Caco-2 (cell line): ENCODE measurements at regions not wholly inside any gene's neighbourhood (a gene's known extent, or its start where the extent isn't known, plus 50 kb on each side); places are given as distances from the start of the nearest gene placed in this dataset.
A peak's percentile ranks its signal among the peaks of the same experiment; 100 is the strongest.
"Not testable (repeated sequence)": the region's sequence is repeated elsewhere in the genome, so short reads cannot be mapped to it uniquely, and the experiment has no call there.

ENCODE experiments used
- BruUV-seq: library from RNA; stranded (reverse); fragments of 400-500 nt; replicated peaks from 2 replicates; lab custom pipeline; 2021; lab: Mats Ljungman, UMichigan
- CTCF ChIA-PET: fragments of 300-600 bp; sonication (Branson Sonifier 250); formaldehyde crosslinking; loops from one replicate; lab custom pipeline; 2022; ENCODE audit warnings: antibody characterized with exemption; lab: Charles Lee
- POLR2A ChIA-PET: fragments of 300-600 bp; sonication (Branson Sonifier 250); formaldehyde crosslinking; loops from one replicate; lab custom pipeline; 2022; ENCODE audit warnings: antibody characterized with exemption; lab: Charles Lee
- DNase-seq, 2 experiments: peaks; one replicate each; pipeline versions ENCODE4 v3.0.0 to v3.0.0-alpha.2; 2020 to 2022
- H3K27me3 ChIP-seq: replicated peaks from 2 replicates; pipeline ENCODE4 v1.6.0; 2011; ENCODE audit warnings: low read length; ENCODE audit not compliant: control insufficient read depth, insufficient read depth
- H3K36me3 ChIP-seq: 2 replicates; pipeline ENCODE4 v1.5.1; 2011; ENCODE audit warnings: low read length; ENCODE audit not compliant: control insufficient read depth, insufficient read depth
- H3K4me1 ChIP-seq: fragments of 250-450 bp; sonication (Bioruptor Pico); 2 replicates; pipeline ENCODE4 v1.5.1; 2020; ENCODE audit warnings: mild to moderate bottlenecking
- H3K4me3 ChIP-seq: 2 replicates; pipeline ENCODE4 v1.5.1; 2011; ENCODE audit warnings: low read depth, mild to moderate bottlenecking, control low read depth, low read length
- H3K9me3 ChIP-seq: fragments of 250-450 bp; sonication (Bioruptor Pico); 2 replicates; pipeline ENCODE4 v1.5.1; 2020; ENCODE audit warnings: mild to moderate bottlenecking, moderate library complexity
- H3K27ac Mint-ChIP-seq: one replicate; pipeline ENCODE4 v1.8.0; 2022; ENCODE audit warnings: mixed read lengths; ENCODE audit not compliant: unreplicated experiment
- H3K27me3 Mint-ChIP-seq: one replicate; pipeline ENCODE4 v1.8.0; 2022; ENCODE audit warnings: mixed read lengths; ENCODE audit not compliant: insufficient read depth, unreplicated experiment
- H3K36me3 Mint-ChIP-seq: one replicate; pipeline ENCODE4 v1.8.0; 2022; ENCODE audit warnings: mild to moderate bottlenecking, mixed read lengths; ENCODE audit not compliant: insufficient read depth, unreplicated experiment
- H3K4me1 Mint-ChIP-seq: one replicate; pipeline ENCODE4 v1.8.0; 2022; ENCODE audit warnings: low read depth, mixed read lengths; ENCODE audit not compliant: unreplicated experiment
- H3K4me3 Mint-ChIP-seq: one replicate; pipeline ENCODE4 v1.8.0; 2022; ENCODE audit warnings: mild to moderate bottlenecking, moderate library complexity, mixed read lengths; ENCODE audit not compliant: unreplicated experiment
- H3K9me3 Mint-ChIP-seq: one replicate; pipeline ENCODE4 v1.8.0; 2022; ENCODE audit warnings: mixed read lengths; ENCODE audit not compliant: unreplicated experiment
- intact Hi-C: fragments of 100-400 bp; cut with micrococcal nuclease; formaldehyde crosslinking; loops from one replicate; pipeline ENCODE4 v1.10.0; 2022; ENCODE audit not compliant: unreplicated experiment
- TF ChIP-seq, protein P1 (sequence below), 2 experiments: fragments of 200-600 bp in 1 of 2; IDR thresholded peaks; 1 replicate in 1 of 2; 2 replicates in 1 of 2; pipeline versions ENCODE4 v1.5.1 to v1.8.0; 2011 to 2022; ENCODE audit warnings: antibody characterized with exemption in 1 of 2, control low read depth in 1 of 2, inconsistent platforms in 1 of 2, low read depth in 1 of 2, low read length in 1 of 2, mild to moderate bottlenecking in 1 of 2, moderate library complexity in 1 of 2; ENCODE audit not compliant: insufficient read depth in 1 of 2, severe bottlenecking in 1 of 2, unreplicated experiment in 1 of 2

DNA sequence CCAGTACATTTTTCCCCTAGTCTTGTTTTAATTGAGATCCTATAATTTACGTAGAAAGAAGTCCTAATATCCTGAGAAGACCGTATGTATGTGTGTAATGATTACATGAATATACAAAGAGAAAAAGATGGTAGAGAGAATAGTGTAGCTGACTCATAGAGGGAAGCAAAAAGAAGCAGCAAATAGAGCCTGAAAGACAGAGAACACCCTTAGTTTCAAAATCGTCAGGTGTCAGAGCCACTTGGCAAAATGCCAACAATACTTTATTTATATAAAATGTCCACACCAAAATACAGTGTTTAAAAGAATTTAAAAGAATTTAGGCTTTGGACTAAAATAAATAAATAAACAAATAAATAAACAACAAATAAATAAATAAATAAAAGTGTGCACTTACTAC, 1414.1 kb upstream of the EYS start:
- H3K27me3 Mint-ChIP-seq, result no peaks in the 10 kb centered on the region
- DNase-seq, result no peak
- ChIA-PET POLR2A (no interaction called here), CTCF (no interaction called here)
- no peak overlapping the region for H3K27ac Mint-ChIP-seq
- Histone ChIP-seq H3K4me1 (no peaks in the 10 kb centered on the region), H3K9me3 (no peaks in the 10 kb centered on the region), H3K4me3 (no peak overlapping the region), H3K27me3 (no peaks in the 10 kb centered on the region), H3K36me3 (no peaks in the 10 kb centered on the region)
- H3K4me3 Mint-ChIP-seq, result no peak overlapping the region
- intact Hi-C loops, result no loop called here
- no peaks in the 10 kb centered on the region for H3K36me3 Mint-ChIP-seq
- BruUV-seq, result no TSS peak
- no peaks in the 10 kb centered on the region for H3K9me3 Mint-ChIP-seq
- TF ChIP-seq, protein P1, sequence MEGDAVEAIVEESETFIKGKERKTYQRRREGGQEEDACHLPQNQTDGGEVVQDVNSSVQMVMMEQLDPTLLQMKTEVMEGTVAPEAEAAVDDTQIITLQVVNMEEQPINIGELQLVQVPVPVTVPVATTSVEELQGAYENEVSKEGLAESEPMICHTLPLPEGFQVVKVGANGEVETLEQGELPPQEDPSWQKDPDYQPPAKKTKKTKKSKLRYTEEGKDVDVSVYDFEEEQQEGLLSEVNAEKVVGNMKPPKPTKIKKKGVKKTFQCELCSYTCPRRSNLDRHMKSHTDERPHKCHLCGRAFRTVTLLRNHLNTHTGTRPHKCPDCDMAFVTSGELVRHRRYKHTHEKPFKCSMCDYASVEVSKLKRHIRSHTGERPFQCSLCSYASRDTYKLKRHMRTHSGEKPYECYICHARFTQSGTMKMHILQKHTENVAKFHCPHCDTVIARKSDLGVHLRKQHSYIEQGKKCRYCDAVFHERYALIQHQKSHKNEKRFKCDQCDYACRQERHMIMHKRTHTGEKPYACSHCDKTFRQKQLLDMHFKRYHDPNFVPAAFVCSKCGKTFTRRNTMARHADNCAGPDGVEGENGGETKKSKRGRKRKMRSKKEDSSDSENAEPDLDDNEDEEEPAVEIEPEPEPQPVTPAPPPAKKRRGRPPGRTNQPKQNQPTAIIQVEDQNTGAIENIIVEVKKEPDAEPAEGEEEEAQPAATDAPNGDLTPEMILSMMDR (IDR thresholded peaks at IDR 0.05; ENCODE audit: insufficient read depth in 1 of 2, low read depth in 1 of 2, low read length in 1 of 2, severe bottlenecking in 1 of 2, unreplicated experiment in 1 of 2), result no peak
- no peaks in the 10 kb centered on the region for H3K4me1 Mint-ChIP-seq

DNA sequence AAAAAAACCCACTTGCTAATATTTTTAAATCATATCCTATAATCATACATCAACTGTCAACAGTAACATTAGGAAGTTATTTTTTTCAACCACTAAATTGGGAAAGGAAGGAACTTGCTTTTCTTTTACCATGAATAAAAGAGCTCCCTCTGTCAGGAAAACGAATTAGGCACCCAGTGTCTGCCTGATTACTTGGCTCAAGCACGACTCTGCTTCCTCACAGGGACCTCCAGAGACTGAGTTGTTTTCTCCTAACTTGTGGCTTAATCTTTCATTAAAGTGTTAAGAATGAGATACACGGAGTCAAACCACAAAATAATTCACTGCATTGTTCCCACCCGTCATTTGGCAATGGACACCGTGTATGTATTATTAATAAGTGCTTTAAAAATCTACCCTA, 1405.1 kb upstream of the EYS start:
- ChIA-PET POLR2A (no interaction called here), CTCF (no interaction called here)
- Mint-ChIP-seq H3K27me3 (no peaks in the 10 kb centered on the region), H3K4me3 (no peak overlapping the region), H3K9me3 (no peaks in the 10 kb centered on the region), H3K4me1 (no peaks in the 10 kb centered on the region), H3K36me3 (no peaks in the 10 kb centered on the region), H3K27ac (no peak overlapping the region)
- intact Hi-C loops, result loop anchor here (1.0 kb wide), 1 partner anchor 46 kb away; no protein-coding TSS in a partner anchor
- Histone ChIP-seq H3K27me3 (no peaks in the 10 kb centered on the region), H3K4me1 (no peaks in the 10 kb centered on the region), H3K36me3 (no peaks in the 10 kb centered on the region), H3K4me3 (no peak overlapping the region), H3K9me3 (no peaks in the 10 kb centered on the region)
- no peak for DNase-seq
- BruUV-seq, result no TSS peak
- TF ChIP-seq, protein P1 (IDR thresholded peaks at IDR 0.05; ENCODE audit: insufficient read depth in 1 of 2, low read depth in 1 of 2, low read length in 1 of 2, severe bottlenecking in 1 of 2, unreplicated experiment in 1 of 2), result no peak

DNA sequence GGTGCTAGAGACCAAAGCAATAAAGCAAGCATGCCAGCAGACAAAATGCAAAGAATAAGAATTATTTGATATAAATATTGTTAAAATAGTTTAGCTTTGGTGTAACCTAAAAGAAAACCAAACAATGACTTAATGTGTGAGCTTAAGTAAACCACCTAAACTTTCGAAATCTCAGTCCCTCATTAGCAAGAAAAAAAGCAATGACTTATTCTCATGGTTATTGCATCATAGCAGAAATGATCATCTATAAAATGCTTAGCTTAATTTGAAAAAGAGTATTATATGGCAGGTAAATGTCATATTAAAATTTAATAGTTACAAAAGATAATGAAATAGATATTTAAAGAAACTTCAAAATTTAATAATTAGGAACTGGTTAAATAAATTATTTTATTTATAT, 1395.7 kb upstream of the EYS start:
- intact Hi-C loops, result no loop called here
- TF ChIP-seq, protein P1 (IDR thresholded peaks at IDR 0.05; ENCODE audit: insufficient read depth in 1 of 2, low read depth in 1 of 2, low read length in 1 of 2, severe bottlenecking in 1 of 2, unreplicated experiment in 1 of 2), result no peak
- Mint-ChIP-seq H3K27ac (no peak overlapping the region), H3K36me3 (no peaks in the 10 kb centered on the region), H3K4me1 (no peaks in the 10 kb centered on the region), H3K9me3 (no peaks in the 10 kb centered on the region), H3K4me3 (no peak overlapping the region), H3K27me3 (no peaks in the 10 kb centered on the region)
- no peaks in the 10 kb centered on the region for H3K36me3 ChIP-seq
- no peaks in the 10 kb centered on the region for H3K27me3 ChIP-seq
- ChIA-PET CTCF (no interaction called here), POLR2A (no interaction called here)
- no peak overlapping the region for H3K4me3 ChIP-seq
- H3K4me1 ChIP-seq, result no peaks in the 10 kb centered on the region
- H3K9me3 ChIP-seq, result no peaks in the 10 kb centered on the region
- no TSS peak for BruUV-seq
- DNase-seq, result no peak

DNA sequence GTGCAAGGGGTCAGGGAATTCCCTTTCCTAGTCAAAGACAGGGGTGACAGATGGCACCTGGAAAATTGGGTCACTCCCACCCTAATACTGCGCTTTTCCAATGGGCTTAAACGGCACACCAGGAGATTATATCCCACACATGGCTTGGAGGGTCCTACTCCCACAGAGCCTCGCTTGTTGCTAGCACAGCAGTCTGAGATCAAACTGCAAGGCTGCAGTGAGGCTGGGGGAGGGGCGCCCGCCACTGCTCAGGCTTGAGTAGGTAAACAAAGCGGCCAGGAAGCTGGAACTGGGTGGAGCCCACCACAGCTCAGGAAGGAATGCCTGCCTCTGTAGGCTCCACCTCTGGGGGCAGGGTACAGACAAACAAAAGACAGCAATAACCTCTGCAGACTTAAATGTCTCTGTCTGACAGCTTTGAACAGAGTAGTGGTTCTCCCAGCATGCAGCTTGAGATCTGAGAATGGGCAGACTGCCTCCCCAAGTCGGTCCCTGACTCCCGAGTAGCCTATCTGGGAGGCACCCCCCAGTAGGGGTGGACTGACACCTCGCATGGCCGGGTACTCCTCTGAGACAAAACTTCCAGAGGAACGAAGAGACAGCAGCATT, 1388.7 kb upstream of the EYS start:
- H3K36me3 Mint-ChIP-seq, BruUV-seq, H3K9me3 Mint-ChIP-seq, CTCF ChIA-PET, H3K27me3 ChIP-seq, H3K36me3 ChIP-seq, H3K4me1 Mint-ChIP-seq, POLR2A ChIA-PET, intact Hi-C loops, H3K9me3 ChIP-seq, H3K27me3 Mint-ChIP-seq, H3K27ac Mint-ChIP-seq, H3K4me1 ChIP-seq: not testable (repeated sequence)
- H3K4me3 Mint-ChIP-seq, result peak overlapping the region; percentile 53
- DNase-seq, result peak; percentile 47 to 60
- H3K4me3 ChIP-seq, result 0 out of 2 replicates have a peak overlapping the region, but pooled peaks have one; percentile 7
